GM21825 (cell line): ENCODE measurements at regions not wholly inside any gene's neighbourhood (a gene's known extent, or its start where the extent isn't known, plus 50 kb on each side); places are given as distances from the start of the nearest gene placed in this dataset.
"Not testable (repeated sequence)": the region's sequence is repeated elsewhere in the genome, so short reads cannot be mapped to it uniquely, and the experiment has no call there.

Experiments
- ATAC-seq: cut with Tn5 transposase; IDR thresholded peaks from one replicate; pipeline ENCODE4 v1.9.1; 2021; ENCODE audit warnings: mild to moderate bottlenecking, moderate library complexity; ENCODE audit not compliant: unreplicated experiment

GRCh38 chr16:73427164-73427563 is 379.2 kb upstream of the ZFHX3 start:
- ATAC-seq = no peak

GRCh38 chr16:73426433-73427160 is 378.7 kb upstream of the ZFHX3 start:
- no peak for ATAC-seq

- ATAC-seq = no peak
These were observed 372.7 kb upstream of the ZFHX3 start for GRCh38 chr16:73420676-73421075.

GRCh38 chr16:73420244-73420643 is 372.3 kb upstream of the ZFHX3 start:
- ATAC-seq = no peak

GRCh38 chr16:73418691-73419090 is 370.8 kb upstream of the ZFHX3 start:
- ATAC-seq = no peak

GRCh38 chr16:73418051-73418450 is 370.1 kb upstream of the ZFHX3 start:
- ATAC-seq = no peak

GRCh38 chr16:73415286-73415685 is 367.4 kb upstream of the ZFHX3 start:
- no peak for ATAC-seq

- no peak for ATAC-seq
These were observed 366.7 kb upstream of the ZFHX3 start for GRCh38 chr16:73414638-73415037.

GRCh38 chr16:73413830-73414190 is 365.9 kb upstream of the ZFHX3 start:
- no peak for ATAC-seq

- ATAC-seq = no peak
These were observed 365.3 kb upstream of the ZFHX3 start for GRCh38 chr16:73413091-73413829.

GRCh38 chr16:73412416-73412815 is 364.5 kb upstream of the ZFHX3 start:
- ATAC-seq = no peak

GRCh38 chr16:73408716-73409115 is 360.8 kb upstream of the ZFHX3 start:
- ATAC-seq = no peak

- ATAC-seq = no peak
These were observed 360.4 kb upstream of the ZFHX3 start for GRCh38 chr16:73408311-73408710.

GRCh38 chr16:73405851-73406250 is 357.9 kb upstream of the ZFHX3 start:
- no peak for ATAC-seq

- ATAC-seq = no peak
These were observed 356.1 kb upstream of the ZFHX3 start for GRCh38 chr16:73404001-73404400.

- ATAC-seq = no peak
These were observed 355.4 kb upstream of the ZFHX3 start for GRCh38 chr16:73403291-73403690.

GRCh38 chr16:73400951-73401350 is 353.0 kb upstream of the ZFHX3 start:
- ATAC-seq = no peak

GRCh38 chr16:73399997-73400396 is 352.1 kb upstream of the ZFHX3 start:
- ATAC-seq = no peak

GRCh38 chr16:73399486-73399885 is 351.6 kb upstream of the ZFHX3 start:
- no peak for ATAC-seq

- ATAC-seq = not testable (repeated sequence)
These were observed 350.7 kb upstream of the ZFHX3 start for GRCh38 chr16:73398604-73399003.

GRCh38 chr16:73396556-73396955 is 348.6 kb upstream of the ZFHX3 start:
- no peak for ATAC-seq

- ATAC-seq = no peak
These were observed 343.0 kb upstream of the ZFHX3 start for GRCh38 chr16:73390936-73391335.

GRCh38 chr16:73390491-73390890 is 342.6 kb upstream of the ZFHX3 start:
- ATAC-seq = no peak
